GM13976 (cell line): ENCODE measurements at regions not wholly inside any gene's neighbourhood (a gene's known extent, or its start where the extent isn't known, plus 50 kb on each side); places are given as distances from the start of the nearest gene placed in this dataset.

ENCODE experiments used
- DNase-seq: peaks from one replicate; pipeline ENCODE4 v3.0.0; 2012; ENCODE audit warnings: low spot score
- CTCF ChIP-seq: IDR thresholded peaks from 2 replicates; pipeline ENCODE4 v1.5.1; 2012; ENCODE audit warnings: borderline replicate concordance, mild to moderate bottlenecking; ENCODE audit not compliant: insufficient read depth; ENCODE audit errors: extremely low read depth, missing control alignments, control extremely low read depth
- in situ Hi-C: fragments of 300-500 bp; cut with MboI; formaldehyde crosslinking; loops from one replicate; pipeline ENCODE4 v1.12.0; 2022; ENCODE audit warnings: low sequenced_read_pairs, mixed read lengths, inconsistent platforms; ENCODE audit not compliant: unreplicated experiment

GRCh38 chr4:27210956-27211355 lies 350.3 kb downstream of the STIM2 start:
- TF ChIP-seq CTCF = no peak
- in situ Hi-C loops = no loop called here
- DNase-seq = no peak

GRCh38 chr4:27214010-27214409 lies 353.4 kb downstream of the STIM2 start:
- no peak for DNase-seq
- in situ Hi-C loops = no loop called here
- no peak for TF ChIP-seq CTCF

GRCh38 chr4:27215220-27215826 lies 354.7 kb downstream of the STIM2 start:
- in situ Hi-C loops = no loop called here
- no peak for TF ChIP-seq CTCF
- DNase-seq = no peak

- no peak for DNase-seq
- in situ Hi-C loops = no loop called here
- TF ChIP-seq CTCF = no peak
Observed at GRCh38 chr4:27217261-27217769, 356.7 kb downstream of the STIM2 start.

- in situ Hi-C loops = no loop called here
- no peak for DNase-seq
- no peak for TF ChIP-seq CTCF
Observed at GRCh38 chr4:27218013-27218412, 357.4 kb downstream of the STIM2 start.

GRCh38 chr4:27223326-27223725 lies 362.7 kb downstream of the STIM2 start:
- no peak for DNase-seq
- in situ Hi-C loops = no loop called here
- no peak for TF ChIP-seq CTCF
